GM21360 (cell line): ENCODE measurements at regions not wholly inside any gene's neighbourhood (a gene's known extent, or its start where the extent isn't known, plus 50 kb on each side); places are given as distances from the start of the nearest gene placed in this dataset.

ENCODE experiments used
- ATAC-seq: cut with Tn5 transposase; IDR thresholded peaks from one replicate; pipeline ENCODE4 v1.9.1; 2021; ENCODE audit warnings: mild to moderate bottlenecking, moderate library complexity; ENCODE audit not compliant: unreplicated experiment

- no peak for ATAC-seq
These were observed 114.7 kb upstream of the ERCC6L2 start for GRCh38 chr9:95760791-95761190.

GRCh38 chr9:95757439-95757838 lies 118.1 kb upstream of the ERCC6L2 start:
- no peak for ATAC-seq

- no peak for ATAC-seq
These were observed 118.5 kb upstream of the ERCC6L2 start for GRCh38 chr9:95756986-95757385.

- no peak for ATAC-seq
These were observed 119.4 kb upstream of the ERCC6L2 start for GRCh38 chr9:95756101-95756500.

- no peak for ATAC-seq
These were observed 120.1 kb upstream of the ERCC6L2 start for GRCh38 chr9:95755421-95755730.

GRCh38 chr9:95754533-95755420 lies 120.7 kb upstream of the ERCC6L2 start:
- no peak for ATAC-seq

GRCh38 chr9:95753762-95754465 lies 121.6 kb upstream of the ERCC6L2 start:
- no peak for ATAC-seq

- no peak for ATAC-seq
These were observed 123.3 kb upstream of the ERCC6L2 start for GRCh38 chr9:95752129-95752731.

GRCh38 chr9:95751520-95751790 lies 124.0 kb upstream of the ERCC6L2 start:
- no peak for ATAC-seq

- ATAC-seq: no peak
These were observed 124.6 kb upstream of the ERCC6L2 start for GRCh38 chr9:95750725-95751519.

GRCh38 chr9:95749493-95749892 lies 126.0 kb upstream of the ERCC6L2 start:
- ATAC-seq: no peak

GRCh38 chr9:95746408-95747180 lies 128.9 kb upstream of the ERCC6L2 start:
- ATAC-seq: no peak

- no peak for ATAC-seq
These were observed 132.7 kb upstream of the ERCC6L2 start for GRCh38 chr9:95742821-95743220.

- ATAC-seq: no peak
These were observed 133.9 kb upstream of the ERCC6L2 start for GRCh38 chr9:95741631-95742030.

GRCh38 chr9:95740217-95741004 lies 135.1 kb upstream of the ERCC6L2 start:
- no peak for ATAC-seq

GRCh38 chr9:95738438-95738837 lies 137.1 kb upstream of the ERCC6L2 start:
- ATAC-seq: no peak

GRCh38 chr9:95736891-95737522 lies 138.5 kb upstream of the ERCC6L2 start:
- no peak for ATAC-seq

GRCh38 chr9:95736370-95736769 lies 139.1 kb upstream of the ERCC6L2 start:
- ATAC-seq: no peak

GRCh38 chr9:95735701-95736100 lies 139.8 kb upstream of the ERCC6L2 start:
- no peak for ATAC-seq
